ENCODE measurements at regions not wholly inside any gene's neighbourhood (a gene's known extent, or its start where the extent isn't known, plus 50 kb on each side); places are given as distances from the start of the nearest gene placed in this dataset.
"Not testable (repeated sequence)": the region's sequence is repeated elsewhere in the genome, so short reads cannot be mapped to it uniquely, and the experiment has no call there.

- Mint-ChIP-seq H3K9me3 (peaks cover 11% of the 10 kb centered on the region), H3K27me3 (no peaks in the 10 kb centered on the region), H3K4me1 (ENCODE audit: low read depth) (no peaks in the 10 kb centered on the region), H3K36me3 (ENCODE audit: low read depth) (no peaks in the 10 kb centered on the region), H3K4me3 (no peak overlapping the region), H3K27ac (no peak overlapping the region)
- Histone ChIP-seq H3K27ac (ENCODE audit: low read depth in 1 of 2, low read length in 2 of 2) (no peak overlapping the region), H3K9me3 (ENCODE audit: control insufficient read depth in 1 of 2, insufficient read depth in 1 of 2, low read length in 2 of 2) (no peaks in the 10 kb centered on the region), H3K4me3 (ENCODE audit: low read length) (no peak overlapping the region), H3K27me3 (ENCODE audit: control insufficient read depth in 1 of 2, insufficient read depth in 2 of 2, low read length in 2 of 2) (no peaks in the 10 kb centered on the region), H3K36me3 (ENCODE audit: insufficient read depth, low read length) (no peaks in the 10 kb centered on the region), H3K4me1 (ENCODE audit: insufficient read depth, low read length) (no peaks in the 10 kb centered on the region)
- intact Hi-C loops (cut with DNase I, micrococcal nuclease) = no loop called here
- POLR2A ChIA-PET = no interaction called here
- CTCF ChIA-PET = no interaction called here
- no peak for TF ChIP-seq CTCF (IDR thresholded peaks at IDR 0.05)
- ATAC-seq (ENCODE audit: poor library complexity) (no peak), DNase-seq (no peak)
Observed at GRCh38 chr2:211216221-211216620, 659.8 kb downstream of the CPS1 start.

- CTCF ChIA-PET, POLR2A ChIA-PET: not testable (repeated sequence)
Observed at GRCh38 chr2:211219548-211219947, 663.1 kb downstream of the CPS1 start.

GRCh38 chr2:211225784-211226183, 669.4 kb downstream of the CPS1 start:
- Mint-ChIP-seq H3K27me3 (no peaks in the 10 kb centered on the region), H3K27ac (no peak overlapping the region), H3K4me1 (ENCODE audit: low read depth) (no peaks in the 10 kb centered on the region), H3K4me3 (no peak overlapping the region), H3K36me3 (ENCODE audit: low read depth) (no peaks in the 10 kb centered on the region), H3K9me3 (no peaks in the 10 kb centered on the region)
- Histone ChIP-seq H3K27me3 (ENCODE audit: control insufficient read depth in 1 of 2, insufficient read depth in 2 of 2, low read length in 2 of 2) (no peaks in the 10 kb centered on the region), H3K9me3 (ENCODE audit: control insufficient read depth in 1 of 2, insufficient read depth in 1 of 2, low read length in 2 of 2) (peaks cover 0 to 6% of the 10 kb centered on the region in 2 experiments), H3K4me3 (ENCODE audit: low read length) (no peak overlapping the region), H3K4me1 (ENCODE audit: insufficient read depth, low read length) (no peaks in the 10 kb centered on the region), H3K27ac (ENCODE audit: low read depth in 1 of 2, low read length in 2 of 2) (no peak overlapping the region), H3K36me3 (ENCODE audit: insufficient read depth, low read length) (no peaks in the 10 kb centered on the region)
- no peak for TF ChIP-seq CTCF (IDR thresholded peaks at IDR 0.05)
- ATAC-seq (ENCODE audit: poor library complexity) = no peak
- no peak for DNase-seq
- POLR2A ChIA-PET = no interaction called here
- CTCF ChIA-PET = no interaction called here
- intact Hi-C loops (cut with DNase I, micrococcal nuclease) = no loop called here

More at GRCh38 chr2:211219548-211219947, 663.1 kb downstream of the CPS1 start:
- H3K36me3 Mint-ChIP-seq (ENCODE audit: low read depth); H3K27ac ChIP-seq (ENCODE audit: low read depth in 1 of 2, low read length in 2 of 2); DNase-seq; H3K4me1 Mint-ChIP-seq (ENCODE audit: low read depth); H3K27me3 Mint-ChIP-seq; H3K9me3 ChIP-seq (ENCODE audit: control insufficient read depth in 1 of 2, insufficient read depth in 1 of 2, low read length in 2 of 2); H3K36me3 ChIP-seq (ENCODE audit: insufficient read depth, low read length); H3K4me1 ChIP-seq (ENCODE audit: insufficient read depth, low read length); H3K27ac Mint-ChIP-seq; ATAC-seq (ENCODE audit: poor library complexity); H3K4me3 ChIP-seq (ENCODE audit: low read length); H3K4me3 Mint-ChIP-seq; intact Hi-C loops (cut with DNase I, micrococcal nuclease); H3K27me3 ChIP-seq (ENCODE audit: control insufficient read depth in 1 of 2, insufficient read depth in 2 of 2, low read length in 2 of 2): not testable (repeated sequence)
- H3K9me3 Mint-ChIP-seq = peaks cover 11% of the 10 kb centered on the region

GRCh38 chr2:211228559-211228958, 672.2 kb downstream of the CPS1 start:
- no peak for DNase-seq
- Histone ChIP-seq H3K4me1 (ENCODE audit: insufficient read depth, low read length) (no peaks in the 10 kb centered on the region), H3K9me3 (ENCODE audit: control insufficient read depth in 1 of 2, insufficient read depth in 1 of 2, low read length in 2 of 2) (peaks cover 0 to 6% of the 10 kb centered on the region in 2 experiments), H3K4me3 (ENCODE audit: low read length) (no peak overlapping the region), H3K36me3 (ENCODE audit: insufficient read depth, low read length) (no peaks in the 10 kb centered on the region), H3K27ac (ENCODE audit: low read depth in 1 of 2, low read length in 2 of 2) (no peak overlapping the region), H3K27me3 (ENCODE audit: control insufficient read depth in 1 of 2, insufficient read depth in 2 of 2, low read length in 2 of 2) (no peaks in the 10 kb centered on the region)
- CTCF ChIA-PET = no interaction called here
- no peak for TF ChIP-seq CTCF (IDR thresholded peaks at IDR 0.05)
- H3K27me3 Mint-ChIP-seq = no peaks in the 10 kb centered on the region
- H3K4me3 Mint-ChIP-seq = no peak overlapping the region
- POLR2A ChIA-PET = no interaction called here
- H3K9me3 Mint-ChIP-seq = no peaks in the 10 kb centered on the region
- no peaks in the 10 kb centered on the region for H3K36me3 Mint-ChIP-seq (ENCODE audit: low read depth)
- ATAC-seq (ENCODE audit: poor library complexity) = no peak
- no peak overlapping the region for H3K27ac Mint-ChIP-seq
- H3K4me1 Mint-ChIP-seq (ENCODE audit: low read depth) = no peaks in the 10 kb centered on the region
- intact Hi-C loops (cut with DNase I, micrococcal nuclease) = no loop called here

Data from CD4-positive, alpha-beta T cell (primary cell).